ENCODE measurements at regions not wholly inside any gene's neighbourhood (a gene's known extent, or its start where the extent isn't known, plus 50 kb on each side); places are given as distances from the start of the nearest gene placed in this dataset.

- TF ChIP-seq CTCF (IDR thresholded peaks at IDR 0.05; ENCODE audit: control extremely low read depth in 1 of 3, insufficient read depth in 1 of 3, low read depth in 1 of 3, low read length in 3 of 3) (no peak), TEAD4 (IDR thresholded peaks at IDR 0.05; ENCODE audit: low read depth, low read length) (no peak), SP2 (IDR thresholded peaks at IDR 0.05; ENCODE audit: low read length) (no peak), FOSL1 (IDR thresholded peaks at IDR 0.05; ENCODE audit: insufficient read depth, low read depth, low read length) (no peak), HDAC6 (IDR thresholded peaks at IDR 0.05; ENCODE audit: low read depth, low read length) (no peak), YY1 (IDR thresholded peaks at IDR 0.05; ENCODE audit: low read depth, low read length) (no peak), CBX8 (IDR thresholded peaks at IDR 0.05; ENCODE audit: borderline replicate concordance, low read depth, low read length) (no peak)
Measured at GRCh38 chr9:87054999-87055686, 107.8 kb upstream of the GAS1 start.
